ENCODE measurements at regions not wholly inside any gene's neighbourhood (a gene's known extent, or its start where the extent isn't known, plus 50 kb on each side); places are given as distances from the start of the nearest gene placed in this dataset.

- TF ChIP-seq, protein P1, sequence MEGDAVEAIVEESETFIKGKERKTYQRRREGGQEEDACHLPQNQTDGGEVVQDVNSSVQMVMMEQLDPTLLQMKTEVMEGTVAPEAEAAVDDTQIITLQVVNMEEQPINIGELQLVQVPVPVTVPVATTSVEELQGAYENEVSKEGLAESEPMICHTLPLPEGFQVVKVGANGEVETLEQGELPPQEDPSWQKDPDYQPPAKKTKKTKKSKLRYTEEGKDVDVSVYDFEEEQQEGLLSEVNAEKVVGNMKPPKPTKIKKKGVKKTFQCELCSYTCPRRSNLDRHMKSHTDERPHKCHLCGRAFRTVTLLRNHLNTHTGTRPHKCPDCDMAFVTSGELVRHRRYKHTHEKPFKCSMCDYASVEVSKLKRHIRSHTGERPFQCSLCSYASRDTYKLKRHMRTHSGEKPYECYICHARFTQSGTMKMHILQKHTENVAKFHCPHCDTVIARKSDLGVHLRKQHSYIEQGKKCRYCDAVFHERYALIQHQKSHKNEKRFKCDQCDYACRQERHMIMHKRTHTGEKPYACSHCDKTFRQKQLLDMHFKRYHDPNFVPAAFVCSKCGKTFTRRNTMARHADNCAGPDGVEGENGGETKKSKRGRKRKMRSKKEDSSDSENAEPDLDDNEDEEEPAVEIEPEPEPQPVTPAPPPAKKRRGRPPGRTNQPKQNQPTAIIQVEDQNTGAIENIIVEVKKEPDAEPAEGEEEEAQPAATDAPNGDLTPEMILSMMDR (IDR thresholded peaks at IDR 0.05; ENCODE audit: extremely low read depth in 1 of 2, insufficient read depth in 1 of 2, low read depth in 1 of 2, low read length in 2 of 2), result no peak
- no peak for TF ChIP-seq GATA2 (IDR thresholded peaks at IDR 0.05; ENCODE audit: insufficient read depth, insufficient read length, low read depth, low read length)
- TF ChIP-seq POLR2A (IDR thresholded peaks at IDR 0.05; ENCODE audit: low read depth, low read length), result no peak
- TF ChIP-seq, protein P2, sequence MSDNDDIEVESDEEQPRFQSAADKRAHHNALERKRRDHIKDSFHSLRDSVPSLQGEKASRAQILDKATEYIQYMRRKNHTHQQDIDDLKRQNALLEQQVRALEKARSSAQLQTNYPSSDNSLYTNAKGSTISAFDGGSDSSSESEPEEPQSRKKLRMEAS (IDR thresholded peaks at IDR 0.05; ENCODE audit: insufficient read depth, insufficient read length), result no peak
- dilution Hi-C loops (cut with MboI; ENCODE audit: extremely low pct_ligation_motif_present, low sequenced_read_pairs), result no loop called here
- Histone ChIP-seq H3K4me2 (ENCODE audit: insufficient read depth, low read length) (no peak overlapping the region), H3K27ac (ENCODE audit: insufficient read depth, low read depth, low read length) (no peak overlapping the region), H3K4me3 (replicated peaks in 1 of 3; ENCODE audit: insufficient read depth in 1 of 3, low read depth in 1 of 3, low read length in 3 of 3) (no peak overlapping the region), H3K79me2 (ENCODE audit: control insufficient read depth, insufficient read depth, low read length) (no peaks in the 10 kb centered on the region), H3K9ac (replicated peaks; ENCODE audit: extremely low read depth, insufficient read depth, low read length) (no peak overlapping the region), H2AFZ (ENCODE audit: low read depth, low read length) (no peak overlapping the region), H3K27me3 (ENCODE audit: control insufficient read depth in 2 of 2, insufficient read depth in 2 of 2, low read length in 2 of 2) (no peaks in the 10 kb centered on the region), H3K4me1 (ENCODE audit: control insufficient read depth, extremely low read depth, insufficient read depth, low read length) (no peaks in the 10 kb centered on the region), H3K9me3 (replicated peaks; ENCODE audit: control insufficient read depth, insufficient read depth, low read length) (no peaks in the 10 kb centered on the region), H3K36me3 (ENCODE audit: control insufficient read depth in 2 of 2, extremely low read depth in 1 of 2, insufficient read depth in 2 of 2, low read length in 2 of 2) (no peaks in the 10 kb centered on the region), H3K9me1 (replicated peaks; ENCODE audit: control insufficient read depth, extremely low read depth, insufficient read depth, low read length) (no peaks in the 10 kb centered on the region), H4K20me1 (replicated peaks; ENCODE audit: control insufficient read depth, extremely low read depth, insufficient read depth, low read length) (no peaks in the 10 kb centered on the region)
- FAIRE-seq, result no peak
- POLR2A ChIA-PET, result no interaction called here
- BruUV-seq (replicated peaks), result no TSS peak
- CTCF ChIA-PET, result interaction anchor here (1.3 to 1.9 kb wide), 2 partner anchors 9 to 299 kb away, joined by 3 to 7 read pairs; no protein-coding TSS in a partner anchor
- intact Hi-C loops (cut with micrococcal nuclease), result no loop called here
- DNase-seq (ENCODE audit: low read depth, low spot score), result no peak
Observed at GRCh38 chr4:20386001-20386740, 134.5 kb downstream of the SLIT2 start.

DNA sequence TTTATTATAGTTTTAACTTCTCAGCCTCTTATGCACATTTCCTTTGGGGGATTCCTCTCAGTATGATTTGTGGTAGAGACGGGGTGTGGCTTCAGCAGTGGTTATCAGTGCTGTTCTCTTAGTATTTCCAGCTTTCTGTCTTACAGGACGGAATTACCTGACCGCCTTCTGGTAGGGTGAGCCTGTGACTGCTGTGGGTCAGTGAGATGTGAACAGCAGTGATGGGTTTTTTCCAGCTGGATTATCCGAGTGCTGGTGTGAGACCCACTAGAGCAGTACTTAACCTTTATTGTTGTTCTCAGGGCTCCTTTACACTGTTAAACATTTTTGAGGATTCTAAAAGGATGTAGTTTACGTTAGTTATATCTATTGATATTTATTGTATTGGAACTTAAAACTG lies 135.2 kb downstream of the SLIT2 start:
- ChIA-PET POLR2A (no interaction called here), CTCF (interaction anchor here (1.9 kb wide), 1 partner anchor 9 kb away, joined by 7 read pairs; no protein-coding TSS in a partner anchor)
- Histone ChIP-seq H3K79me2 (ENCODE audit: control insufficient read depth, insufficient read depth, low read length) (no peaks in the 10 kb centered on the region), H3K4me2 (ENCODE audit: insufficient read depth, low read length) (no peak overlapping the region), H3K9me1 (replicated peaks; ENCODE audit: control insufficient read depth, extremely low read depth, insufficient read depth, low read length) (no peaks in the 10 kb centered on the region), H3K4me3 (replicated peaks in 1 of 3; ENCODE audit: insufficient read depth in 1 of 3, low read depth in 1 of 3, low read length in 3 of 3) (no peak overlapping the region), H3K27me3 (ENCODE audit: control insufficient read depth in 2 of 2, insufficient read depth in 2 of 2, low read length in 2 of 2) (no peaks in the 10 kb centered on the region), H3K4me1 (ENCODE audit: control insufficient read depth, extremely low read depth, insufficient read depth, low read length) (no peaks in the 10 kb centered on the region), H3K9ac (replicated peaks; ENCODE audit: extremely low read depth, insufficient read depth, low read length) (no peak overlapping the region), H3K27ac (ENCODE audit: insufficient read depth, low read depth, low read length) (no peak overlapping the region), H3K36me3 (ENCODE audit: control insufficient read depth in 2 of 2, extremely low read depth in 1 of 2, insufficient read depth in 2 of 2, low read length in 2 of 2) (no peaks in the 10 kb centered on the region), H4K20me1 (replicated peaks; ENCODE audit: control insufficient read depth, extremely low read depth, insufficient read depth, low read length) (no peaks in the 10 kb centered on the region), H2AFZ (ENCODE audit: low read depth, low read length) (no peak overlapping the region), H3K9me3 (replicated peaks; ENCODE audit: control insufficient read depth, insufficient read depth, low read length) (no peaks in the 10 kb centered on the region)
- BruUV-seq (replicated peaks), result no TSS peak
- intact Hi-C loops (cut with micrococcal nuclease) (no loop called here), dilution Hi-C loops (cut with MboI; ENCODE audit: extremely low pct_ligation_motif_present, low sequenced_read_pairs) (no loop called here)
- TF ChIP-seq EZH2 (IDR thresholded peaks at IDR 0.05; ENCODE audit: borderline replicate concordance, low read depth, low read length, severe bottlenecking) (no peak), GATA2 (IDR thresholded peaks at IDR 0.05; ENCODE audit: insufficient read depth, insufficient read length, low read depth, low read length) (no peak), MYC (IDR thresholded peaks at IDR 0.05; ENCODE audit: low read depth, low read length) (no peak), POLR2AphosphoS5 (IDR thresholded peaks at IDR 0.05; ENCODE audit: insufficient read depth, low read depth, low read length) (no peak), FOS (IDR thresholded peaks at IDR 0.05; ENCODE audit: borderline replicate concordance, insufficient read depth, low read length) (no peak)
- TF ChIP-seq, protein P2 (IDR thresholded peaks at IDR 0.05; ENCODE audit: insufficient read depth, insufficient read length), result no peak
- TF ChIP-seq, protein P1 (IDR thresholded peaks at IDR 0.05; ENCODE audit: extremely low read depth in 1 of 2, insufficient read depth in 1 of 2, low read depth in 1 of 2, low read length in 2 of 2), result no peak
- FAIRE-seq (no peak), DNase-seq (ENCODE audit: low read depth, low spot score) (no peak)

All from endothelial cell of umbilical vein (primary cell).